ENCODE measurements at regions not wholly inside any gene's neighbourhood (a gene's known extent, or its start where the extent isn't known, plus 50 kb on each side); places are given as distances from the start of the nearest gene placed in this dataset.

DNA sequence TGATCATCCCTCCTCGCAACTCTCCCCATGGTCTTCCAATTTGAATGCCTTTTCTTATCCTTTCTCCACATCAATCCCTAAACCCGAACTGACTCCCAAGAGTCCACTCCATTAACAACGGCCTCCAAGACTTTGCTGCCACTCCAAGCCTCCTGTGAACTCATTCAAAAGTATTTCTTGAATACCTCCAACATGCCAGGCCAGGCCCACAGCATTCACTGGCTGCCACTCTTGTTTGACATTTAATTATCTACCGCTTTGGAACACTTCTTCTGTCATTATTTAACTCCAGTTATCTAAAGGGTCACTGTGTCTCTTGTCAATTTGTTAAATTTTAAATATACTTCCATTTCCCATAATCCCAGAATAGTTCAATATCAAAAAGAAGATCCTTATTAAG is 378.9 kb downstream of the EFNA5 start:
- TF ChIP-seq CTCF (IDR thresholded peaks at IDR 0.05; ENCODE audit: low read length) (no peak), EZH2 (IDR thresholded peaks at IDR 0.05; ENCODE audit: borderline replicate concordance, low read length) (no peak)
